Osteoblast (primary cell): ENCODE measurements at regions not wholly inside any gene's neighbourhood (a gene's known extent, or its start where the extent isn't known, plus 50 kb on each side); places are given as distances from the start of the nearest gene placed in this dataset.

Experiments used
- DNase-seq: peaks from one replicate; pipeline ENCODE4 v3.0.0; 2011; ENCODE audit warnings: low spot score, mixed read lengths; ENCODE audit not compliant: insufficient read length; ENCODE audit errors: missing footprints
- H2AFZ ChIP-seq: 2 replicates; pipeline ENCODE4 v1.6.0; 2011; ENCODE audit warnings: mild to moderate bottlenecking, low read length
- H3K27ac ChIP-seq: 2 replicates; pipeline ENCODE4 v1.5.1; 2011; ENCODE audit warnings: mild to moderate bottlenecking, low read depth, low read length, moderate library complexity
- H3K27me3 ChIP-seq: 2 replicates; pipeline ENCODE4 v1.6.0; 2012; ENCODE audit warnings: mild to moderate bottlenecking, control low read depth, inconsistent platforms, low read length, moderate library complexity; ENCODE audit not compliant: insufficient read depth
- H3K36me3 ChIP-seq: 2 replicates; pipeline ENCODE4 v1.5.1; 2011; ENCODE audit warnings: mild to moderate bottlenecking, low read length, control low read depth, moderate library complexity; ENCODE audit not compliant: insufficient read depth
- H3K4me1 ChIP-seq: 2 replicates; pipeline ENCODE4 v1.5.1; 2011; ENCODE audit warnings: mild to moderate bottlenecking, low read length, control low read depth, moderate library complexity; ENCODE audit not compliant: insufficient read depth
- H3K4me2 ChIP-seq: 2 replicates; pipeline ENCODE4 v1.6.0; 2011; ENCODE audit warnings: mild to moderate bottlenecking, low read length; ENCODE audit not compliant: insufficient read depth
- H3K4me3 ChIP-seq: fragments of 200-600 bp; sonication (generic); 3 replicates; pipeline ENCODE4 v1.5.1; 2012; ENCODE audit warnings: mild to moderate bottlenecking, low read length, inconsistent platforms; ENCODE audit not compliant: insufficient read depth
- H3K79me2 ChIP-seq: 2 replicates; pipeline ENCODE4 v1.6.0; 2012; ENCODE audit warnings: mild to moderate bottlenecking, low read length, control low read depth, inconsistent platforms; ENCODE audit not compliant: insufficient read depth
- H3K9me3 ChIP-seq: 2 replicates; pipeline ENCODE4 v1.5.1; 2011; ENCODE audit warnings: low read depth, low read length, control low read depth
- H4K20me1 ChIP-seq: 2 replicates; pipeline ENCODE4 v1.6.0; 2012; ENCODE audit warnings: mild to moderate bottlenecking, low read length, control low read depth; ENCODE audit not compliant: insufficient read depth
- TF ChIP-seq, protein P1 (sequence below): IDR thresholded peaks from 2 replicates; pipeline ENCODE4 v1.5.1; 2011; ENCODE audit warnings: mild to moderate bottlenecking, low read depth, low read length, moderate library complexity; ENCODE audit errors: extremely low read depth

DNA sequence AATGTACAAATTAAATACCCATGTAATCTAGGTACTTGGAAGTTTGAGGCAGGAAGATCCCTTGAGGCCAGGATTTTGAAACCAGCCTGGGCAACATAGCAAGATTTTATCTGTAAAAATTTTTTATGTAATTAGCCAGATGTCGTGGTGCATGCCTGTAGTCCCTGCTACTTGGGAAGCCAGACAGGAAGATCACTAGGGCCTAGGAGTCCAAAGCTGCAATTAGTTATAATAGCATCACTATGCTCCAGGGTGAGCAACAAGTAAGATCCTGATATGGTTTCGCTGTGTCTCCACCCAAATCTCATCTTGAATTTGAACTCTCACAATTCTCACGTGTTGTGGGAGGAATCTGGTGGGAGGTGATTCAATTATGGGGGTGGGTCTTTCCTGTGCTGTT is 535.8 kb downstream of the TENT5A start:
- TF ChIP-seq, protein P1, sequence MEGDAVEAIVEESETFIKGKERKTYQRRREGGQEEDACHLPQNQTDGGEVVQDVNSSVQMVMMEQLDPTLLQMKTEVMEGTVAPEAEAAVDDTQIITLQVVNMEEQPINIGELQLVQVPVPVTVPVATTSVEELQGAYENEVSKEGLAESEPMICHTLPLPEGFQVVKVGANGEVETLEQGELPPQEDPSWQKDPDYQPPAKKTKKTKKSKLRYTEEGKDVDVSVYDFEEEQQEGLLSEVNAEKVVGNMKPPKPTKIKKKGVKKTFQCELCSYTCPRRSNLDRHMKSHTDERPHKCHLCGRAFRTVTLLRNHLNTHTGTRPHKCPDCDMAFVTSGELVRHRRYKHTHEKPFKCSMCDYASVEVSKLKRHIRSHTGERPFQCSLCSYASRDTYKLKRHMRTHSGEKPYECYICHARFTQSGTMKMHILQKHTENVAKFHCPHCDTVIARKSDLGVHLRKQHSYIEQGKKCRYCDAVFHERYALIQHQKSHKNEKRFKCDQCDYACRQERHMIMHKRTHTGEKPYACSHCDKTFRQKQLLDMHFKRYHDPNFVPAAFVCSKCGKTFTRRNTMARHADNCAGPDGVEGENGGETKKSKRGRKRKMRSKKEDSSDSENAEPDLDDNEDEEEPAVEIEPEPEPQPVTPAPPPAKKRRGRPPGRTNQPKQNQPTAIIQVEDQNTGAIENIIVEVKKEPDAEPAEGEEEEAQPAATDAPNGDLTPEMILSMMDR = no peak
- H3K4me1 ChIP-seq = no peaks in the 10 kb centered on the region
- DNase-seq = no peak

DNA sequence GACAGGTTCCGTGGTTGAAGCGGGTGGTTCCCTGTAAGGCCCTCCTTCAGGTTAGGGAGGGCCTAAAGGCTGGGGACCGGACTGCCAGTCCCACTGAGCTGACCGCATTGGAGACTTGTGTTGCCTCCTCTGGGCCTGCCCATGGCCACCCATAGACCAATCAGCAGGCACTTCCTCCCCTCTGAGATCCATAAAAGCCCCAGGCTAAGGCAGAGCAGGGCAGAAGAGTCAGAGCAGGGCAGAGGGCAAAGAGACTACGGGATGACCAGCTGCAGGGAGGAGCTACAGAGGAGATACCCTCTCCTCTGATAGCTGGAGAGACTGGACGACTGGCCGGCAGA is 537.4 kb downstream of the TENT5A start:
- no peaks in the 10 kb centered on the region for H3K9me3 ChIP-seq
- H3K36me3 ChIP-seq = no peaks in the 10 kb centered on the region
- no peaks in the 10 kb centered on the region for H3K4me1 ChIP-seq
- no peak overlapping the region for H2AFZ ChIP-seq
- H3K79me2 ChIP-seq = no peaks in the 10 kb centered on the region
- TF ChIP-seq, protein P1 = no peak
- no peak for DNase-seq
- H3K27ac ChIP-seq = no peak overlapping the region
- no peak overlapping the region for H3K4me2 ChIP-seq
- H3K4me3 ChIP-seq = no peak overlapping the region
- no peaks in the 10 kb centered on the region for H3K27me3 ChIP-seq
- no peaks in the 10 kb centered on the region for H4K20me1 ChIP-seq

More for the DNA sequence above, 535.8 kb downstream of the TENT5A start:
- H4K20me1 ChIP-seq = no peaks in the 10 kb centered on the region
- H3K36me3 ChIP-seq = no peaks in the 10 kb centered on the region
- no peak overlapping the region for H3K27ac ChIP-seq
- no peak overlapping the region for H3K4me2 ChIP-seq
- no peaks in the 10 kb centered on the region for H3K9me3 ChIP-seq
- no peak overlapping the region for H3K4me3 ChIP-seq
- H3K79me2 ChIP-seq = no peaks in the 10 kb centered on the region
- H2AFZ ChIP-seq = no peak overlapping the region
- H3K27me3 ChIP-seq = no peaks in the 10 kb centered on the region

DNA sequence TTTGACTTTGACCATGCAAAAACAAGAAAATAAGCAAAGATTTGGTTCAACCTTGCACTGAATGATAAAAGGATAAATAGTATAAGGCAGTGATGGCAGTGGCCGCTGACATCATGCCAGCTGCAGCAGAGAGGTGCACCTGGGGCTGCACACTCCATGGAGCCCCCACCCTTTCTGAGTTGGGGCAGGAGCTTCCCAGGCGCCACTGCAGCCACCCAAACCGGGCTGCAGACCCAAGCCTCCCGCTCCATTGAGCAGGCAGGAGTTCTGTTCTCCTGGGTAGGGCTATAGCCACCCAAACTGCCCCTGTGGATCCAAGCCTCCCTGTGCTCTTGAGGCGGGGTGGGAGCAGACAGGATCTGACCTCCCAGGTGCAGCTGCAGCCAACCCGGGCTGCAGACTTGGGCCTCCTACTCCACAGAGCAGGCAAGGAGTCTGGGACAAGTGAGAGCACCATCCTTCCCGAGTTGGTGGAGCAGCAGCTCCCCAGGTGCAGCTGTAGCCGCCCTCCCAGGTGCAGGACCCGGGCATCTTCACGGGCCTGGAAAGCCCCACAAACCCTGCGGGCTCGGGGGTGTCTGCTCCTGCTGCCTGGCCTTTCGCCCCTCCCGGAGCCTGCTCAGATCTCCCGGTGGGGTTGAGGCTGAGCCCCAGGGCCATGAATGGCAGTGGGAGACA is 537.9 kb downstream of the TENT5A start:
- Histone ChIP-seq H3K4me2 (no peak overlapping the region), H3K9me3 (no peaks in the 10 kb centered on the region), H3K27me3 (no peaks in the 10 kb centered on the region), H3K79me2 (no peaks in the 10 kb centered on the region), H4K20me1 (no peaks in the 10 kb centered on the region), H3K36me3 (no peaks in the 10 kb centered on the region), H2AFZ (no peak overlapping the region), H3K4me3 (no peak overlapping the region), H3K4me1 (no peaks in the 10 kb centered on the region), H3K27ac (no peak overlapping the region)
- TF ChIP-seq, protein P1 = no peak
- peak; percentile 11 for DNase-seq

DNA sequence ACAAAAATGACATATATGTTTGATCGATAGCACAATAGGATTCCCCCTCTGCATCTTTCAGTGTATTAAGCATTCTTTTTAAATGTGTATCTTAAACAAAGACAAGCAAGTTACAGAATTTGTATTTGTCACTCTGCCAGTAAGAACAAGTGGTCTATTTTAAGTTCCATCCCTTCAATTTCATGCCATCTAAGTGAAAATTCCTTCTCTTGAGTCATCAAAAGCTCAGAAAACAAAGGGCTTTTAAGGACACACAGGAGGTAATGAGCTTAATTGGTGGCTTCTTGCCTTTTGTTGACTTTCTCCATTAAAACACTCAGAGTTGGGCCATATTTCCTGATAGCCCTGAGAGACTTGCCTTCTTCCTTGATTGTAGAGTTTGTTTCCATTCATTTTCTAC is 547.8 kb downstream of the TENT5A start:
- Histone ChIP-seq H3K4me1 (peaks cover 9% of the 10 kb centered on the region), H3K79me2 (no peaks in the 10 kb centered on the region), H3K9me3 (no peaks in the 10 kb centered on the region), H3K27me3 (no peaks in the 10 kb centered on the region), H3K36me3 (no peaks in the 10 kb centered on the region), H3K4me2 (peak overlapping the region; percentile 54), H3K4me3 (peak overlapping the region; percentile 42), H3K27ac (no peak overlapping the region), H4K20me1 (no peaks in the 10 kb centered on the region), H2AFZ (peak overlapping the region; percentile 21)
- TF ChIP-seq, protein P1 = no peak
- peak; percentile 32 for DNase-seq
